Adrenal gland (tissue), 9 donors: ENCODE measurements at regions not wholly inside any gene's neighbourhood (a gene's known extent, or its start where the extent isn't known, plus 50 kb on each side); places are given as distances from the start of the nearest gene placed in this dataset.

Experiments used
- DNase-seq, 7 donors: peaks; one replicate each; pipeline ENCODE4 v3.0.0-alpha.2; 2019 to 2020
- H3K27ac ChIP-seq, 5 donors: fragments of 200-600 bp; sonication (generic) in 4 of 5; 1 replicate in 3 of 5; 2 replicates in 2 of 5; pipeline versions ENCODE4 v1.5.1 to v1.8.0; 2016 to 2020; ENCODE audit warnings: mild to moderate bottlenecking in 1 of 5
- H3K27me3 ChIP-seq: fragments of 200-600 bp; 2 replicates; pipeline ENCODE4 v1.8.0; 2021
- H3K36me3 ChIP-seq, 2 donors: fragments of 200-600 bp; replicated peaks in 1 of 2; 1 replicate in 1 of 2; 2 replicates in 1 of 2; pipeline versions ENCODE4 v1.5.1 to v1.8.0; 2018 to 2022
- H3K4me1 ChIP-seq, 2 donors: fragments of 200-600 bp; replicated peaks in 1 of 2; 1 replicate in 1 of 2; 2 replicates in 1 of 2; pipeline versions ENCODE4 v1.5.1 to v1.8.0; 2018 to 2021
- H3K4me3 ChIP-seq, 4 donors: fragments of 200-600 bp; sonication (generic) in 3 of 4; one replicate each; pipeline ENCODE4 v1.5.1; 2016 to 2018
- H3K9me3 ChIP-seq, 3 donors: fragments of 200-600 bp; sonication (generic) in 1 of 3; replicated peaks in 1 of 3; 1 replicate in 2 of 3; 2 replicates in 1 of 3; pipeline versions ENCODE4 v1.5.1 to v1.8.0; 2016 to 2021
- CTCF ChIP-seq, 6 experiments: fragments of 450-650 bp in 4 of 6; fragments of 200-600 bp in 2 of 6; sonication (generic) in 1 of 6; IDR thresholded peaks; 1 replicate in 5 of 6; 2 replicates in 1 of 6; pipeline versions ENCODE4 v1.5.1 to v1.8.0; 2016 to 2021; ENCODE audit warnings: antibody characterized with exemption in 6 of 6, mild to moderate bottlenecking in 2 of 6, moderate library complexity in 1 of 6
- POLR2A ChIP-seq, 2 donors: fragments of 450-650 bp; IDR thresholded peaks; one replicate each; pipeline ENCODE4 v1.6.1; 2017; ENCODE audit warnings: antibody characterized with exemption in 2 of 2, mild to moderate bottlenecking in 2 of 2, moderate library complexity in 1 of 2
- WGBS, 4 donors: extraction: QIAGEN DNeasy Blood & Tissue Kit in 2 of 4; methylation state at CpG; one replicate each; pipeline versions ENCODE4 v1.1.5 to v1.1.7; 2013 to 2017; 5-methylcytosine and 5-hydroxymethylcytosine counted together
- intact Hi-C, 2 donors: fragments of 100-400 bp; cut with DNase I; formaldehyde crosslinking; loops; one replicate each; pipeline versions ENCODE4 v1.14.1 to v1.15.0; 2022 to 2023
- donor health status: healthy with polysubstance abuse.
- donor health status: Bipolar disorder and iron deficiency.
- donor health status: DM: yes; HTN: yes; CAD: no.
- donor health status: DM: no; HTN: no; CAD: no.
- donor health status: DM: no; HTN: no; CAD: no.

GRCh38 chr16:55102531-55102930 is 171.9 kb downstream of the IRX5 start:
- H3K36me3 ChIP-seq = no peaks in the 10 kb centered on the region
- no peaks in the 10 kb centered on the region for H3K4me1 ChIP-seq
- TF ChIP-seq CTCF (IDR thresholded peaks at IDR 0.05) (no peak), POLR2A (IDR thresholded peaks at IDR 0.05) (no peak)
- H3K27me3 ChIP-seq = no peaks in the 10 kb centered on the region
- H3K9me3 ChIP-seq = no peaks in the 10 kb centered on the region
- intact Hi-C loops = no loop called here
- H3K4me3 ChIP-seq = no peak overlapping the region
- no peak for DNase-seq
- no peak overlapping the region for H3K27ac ChIP-seq
- WGBS, 4 donors = 42 to 66% (median 58%) methylated on average over 4 of the region's 4 CpGs

GRCh38 chr16:55107851-55108250 is 177.2 kb downstream of the IRX5 start:
- 69 to 79% (median 73%) methylated on average over 3 of the region's 3 CpGs for WGBS, 4 donors
- intact Hi-C loops = no loop called here

GRCh38 chr16:55113210-55113609 is 182.5 kb downstream of the IRX5 start:
- 41 to 67% (median 57%) methylated on average over 1 to 2 of the region's 2 CpGs for WGBS, 4 donors
- H3K27ac ChIP-seq = no peak overlapping the region
- H3K4me1 ChIP-seq = no peaks in the 10 kb centered on the region
- H3K36me3 ChIP-seq = no peaks in the 10 kb centered on the region
- no peak overlapping the region for H3K4me3 ChIP-seq
- intact Hi-C loops = no loop called here
- DNase-seq = peak in 1 of 7 donors; percentile 4
- no peaks in the 10 kb centered on the region for H3K9me3 ChIP-seq
- no peaks in the 10 kb centered on the region for H3K27me3 ChIP-seq
- TF ChIP-seq CTCF (IDR thresholded peaks at IDR 0.05) = no peak
- TF ChIP-seq POLR2A (IDR thresholded peaks at IDR 0.05) = no peak

More at GRCh38 chr16:55107851-55108250, 177.2 kb downstream of the IRX5 start:
- TF ChIP-seq CTCF (IDR thresholded peaks at IDR 0.05) (no peak), POLR2A (IDR thresholded peaks at IDR 0.05) (no peak)
- Histone ChIP-seq H3K36me3 (no peaks in the 10 kb centered on the region), H3K4me3 (no peak overlapping the region), H3K27ac (no peak overlapping the region), H3K4me1 (no peaks in the 10 kb centered on the region), H3K9me3 (no peaks in the 10 kb centered on the region), H3K27me3 (no peaks in the 10 kb centered on the region)
- no peak for DNase-seq

GRCh38 chr16:55115506-55115905 is 184.8 kb downstream of the IRX5 start:
- Histone ChIP-seq H3K36me3 (no peaks in the 10 kb centered on the region), H3K27me3 (no peaks in the 10 kb centered on the region), H3K27ac (no peak overlapping the region), H3K4me3 (no peak overlapping the region), H3K9me3 (no peaks in the 10 kb centered on the region), H3K4me1 (no peaks in the 10 kb centered on the region)
- TF ChIP-seq POLR2A (IDR thresholded peaks at IDR 0.05) (no peak), CTCF (IDR thresholded peaks at IDR 0.05) (no peak)
- WGBS, 4 donors = 86 to 93% (median 89%) methylated on average over 2 of the region's 2 CpGs
- DNase-seq = no peak
- intact Hi-C loops = no loop called here
